IPS DF 6.9 (cell line): ENCODE measurements at regions not wholly inside any gene's neighbourhood (a gene's known extent, or its start where the extent isn't known, plus 50 kb on each side); places are given as distances from the start of the nearest gene placed in this dataset.

Source experiments
- DNase-seq: peaks from one replicate; pipeline ENCODE4 v3.0.0-alpha.2; 2013; ENCODE audit warnings: low read depth, low spot score
- H3K27ac ChIP-seq: one replicate; pipeline ENCODE4 v1.5.1; 2013; ENCODE audit warnings: low read length, control low read depth
- H3K27me3 ChIP-seq: 2 replicates; pipeline ENCODE4 v1.6.1; 2013; ENCODE audit warnings: mild to moderate bottlenecking, low read length; ENCODE audit not compliant: control insufficient read depth, insufficient read depth
- H3K36me3 ChIP-seq: 2 replicates; pipeline ENCODE4 v1.6.1; 2013; ENCODE audit warnings: low read length; ENCODE audit not compliant: control insufficient read depth, insufficient read depth
- H3K4me1 ChIP-seq: 2 replicates; pipeline ENCODE4 v1.6.1; 2013; ENCODE audit warnings: low read length; ENCODE audit not compliant: control insufficient read depth, insufficient read depth
- H3K4me3 ChIP-seq: 2 replicates; pipeline ENCODE4 v1.5.1; 2013; ENCODE audit warnings: mild to moderate bottlenecking, low read length
- H3K9me3 ChIP-seq: 2 replicates; pipeline ENCODE4 v1.6.1; 2013; ENCODE audit warnings: low read length, inconsistent platforms; ENCODE audit not compliant: control insufficient read depth, insufficient read depth
- whole genome bisulfite sequencing: extraction: QIAGEN DNeasy Blood & Tissue Kit; methylation state at CpG from one replicate; pipeline ENCODE4 v1.1.7; 2013; ENCODE audit warnings: mixed read lengths, missing lambda C conversion rate; ENCODE audit not compliant: insufficient read length, insufficient coverage; 5-methylcytosine and 5-hydroxymethylcytosine counted together

DNA sequence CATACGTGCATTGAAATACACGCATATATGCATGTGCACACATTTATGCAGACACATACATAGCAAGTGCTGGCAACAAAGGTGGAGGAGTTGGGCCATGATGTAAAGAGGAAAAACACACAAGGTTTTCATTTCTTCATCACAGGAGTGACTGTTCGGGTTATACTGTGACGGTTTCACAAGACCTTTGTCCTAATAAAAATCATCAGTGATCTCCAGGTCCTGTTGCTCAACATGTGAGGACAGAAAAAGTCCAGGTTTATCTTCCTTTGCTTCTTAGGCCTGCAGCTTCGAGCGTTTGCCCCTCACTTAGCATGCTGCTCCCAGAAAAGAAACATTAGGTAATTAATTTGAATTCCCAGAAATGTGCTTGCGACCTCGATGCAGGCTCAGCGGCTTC, 1260.0 kb upstream of the TMEM132C start:
- WGBS: no CpG with 5 or more reads among the region's 9 CpGs

DNA sequence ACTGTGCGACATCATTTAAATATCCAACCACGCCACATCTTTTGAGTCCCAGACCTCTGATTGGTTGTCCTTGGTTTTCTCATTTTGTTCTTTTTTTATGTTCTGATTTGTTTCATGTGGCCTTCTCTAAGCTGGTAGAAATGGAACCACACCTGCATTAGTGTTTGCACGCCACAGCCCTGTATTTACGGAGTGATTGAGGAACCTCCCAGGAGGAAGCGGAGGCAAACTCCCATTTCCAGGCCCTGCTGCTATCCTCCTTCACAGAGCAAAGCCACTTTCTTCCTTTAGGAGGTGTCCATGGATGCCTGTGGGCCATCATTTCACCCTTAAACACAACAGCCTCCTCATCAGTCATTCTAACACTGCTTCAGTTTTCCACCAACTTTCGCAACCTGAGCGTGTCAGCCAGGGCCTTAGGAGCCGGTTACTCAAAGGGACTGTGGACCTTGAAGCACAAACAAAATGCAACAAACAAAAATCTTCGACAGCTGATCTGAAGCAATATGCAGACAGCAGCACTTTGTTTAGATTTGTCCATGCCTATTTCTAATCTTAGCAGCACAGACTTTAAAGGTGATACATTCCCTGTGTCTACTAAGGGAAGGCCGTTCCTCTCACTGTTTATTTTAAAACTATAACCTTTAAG, 1258.1 kb upstream of the TMEM132C start:
- Histone ChIP-seq H3K36me3 (no peaks in the 10 kb centered on the region), H3K4me3 (no peak overlapping the region), H3K27me3 (no peaks in the 10 kb centered on the region), H3K4me1 (no peaks in the 10 kb centered on the region), H3K27ac (no peak overlapping the region), H3K9me3 (no peaks in the 10 kb centered on the region)
- WGBS: no CpG with 5 or more reads among the region's 10 CpGs
- no peak for DNase-seq

More for the DNA sequence above, 1260.0 kb upstream of the TMEM132C start:
- H3K9me3 ChIP-seq: no peaks in the 10 kb centered on the region; the same call in 1 of the 2 replicates
- no peaks in the 10 kb centered on the region for H3K36me3 ChIP-seq
- no peak overlapping the region for H3K4me3 ChIP-seq
- no peaks in the 10 kb centered on the region for H3K4me1 ChIP-seq
- DNase-seq: no peak
- H3K27me3 ChIP-seq: no peaks in the 10 kb centered on the region
- H3K27ac ChIP-seq: no peak overlapping the region

DNA sequence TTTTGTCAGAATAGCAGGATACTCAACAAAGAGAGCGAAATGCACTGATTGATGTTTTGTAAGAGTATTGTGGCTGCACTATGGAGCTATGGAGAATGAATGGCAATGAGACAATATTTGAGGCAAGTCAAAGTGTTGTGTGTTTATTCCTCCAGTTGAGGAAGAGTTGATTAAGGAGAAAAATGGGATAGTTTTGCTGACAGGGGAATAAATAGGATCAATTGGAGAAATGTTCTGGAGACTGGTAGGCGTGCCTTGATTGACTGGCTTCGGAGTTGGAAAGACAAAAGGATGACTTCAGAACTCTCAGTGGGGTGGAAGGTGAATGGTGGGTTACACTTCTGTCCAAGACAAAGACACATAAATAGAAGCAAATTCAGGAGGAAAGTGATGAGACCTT, 1254.9 kb upstream of the TMEM132C start:
- H3K9me3 ChIP-seq: no peaks in the 10 kb centered on the region
- H3K27me3 ChIP-seq: no peaks in the 10 kb centered on the region
- no peak overlapping the region for H3K4me3 ChIP-seq
- DNase-seq: no peak
- no peaks in the 10 kb centered on the region for H3K4me1 ChIP-seq
- no CpG with 5 or more reads among the region's 3 CpGs for WGBS
- no peak overlapping the region for H3K27ac ChIP-seq
- H3K36me3 ChIP-seq: no peaks in the 10 kb centered on the region

DNA sequence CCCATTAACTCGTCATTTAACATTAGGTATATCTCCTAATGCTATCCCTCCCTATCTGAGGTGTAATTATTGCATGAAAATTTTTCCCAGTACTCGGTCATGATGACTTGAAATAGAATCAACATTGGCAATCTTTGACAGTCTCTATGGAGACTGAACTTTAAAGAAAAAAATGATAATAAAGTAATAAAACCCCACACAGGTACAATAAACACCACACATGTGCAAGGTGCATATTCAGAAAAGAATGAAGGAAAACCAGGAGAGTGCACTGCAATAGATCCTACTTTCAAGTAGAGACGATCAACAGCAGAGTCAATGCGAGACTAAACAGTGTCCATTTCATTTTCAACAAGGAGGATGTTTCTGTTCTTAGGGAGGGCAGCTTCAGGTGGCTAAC, 1253.8 kb upstream of the TMEM132C start:
- no peak for DNase-seq
- no peaks in the 10 kb centered on the region for H3K9me3 ChIP-seq
- H3K4me1 ChIP-seq: no peaks in the 10 kb centered on the region
- no peaks in the 10 kb centered on the region for H3K27me3 ChIP-seq
- no peak overlapping the region for H3K27ac ChIP-seq
- no peaks in the 10 kb centered on the region for H3K36me3 ChIP-seq
- WGBS: no CpG with 5 or more reads among the region's 4 CpGs
- H3K4me3 ChIP-seq: no peak overlapping the region

DNA sequence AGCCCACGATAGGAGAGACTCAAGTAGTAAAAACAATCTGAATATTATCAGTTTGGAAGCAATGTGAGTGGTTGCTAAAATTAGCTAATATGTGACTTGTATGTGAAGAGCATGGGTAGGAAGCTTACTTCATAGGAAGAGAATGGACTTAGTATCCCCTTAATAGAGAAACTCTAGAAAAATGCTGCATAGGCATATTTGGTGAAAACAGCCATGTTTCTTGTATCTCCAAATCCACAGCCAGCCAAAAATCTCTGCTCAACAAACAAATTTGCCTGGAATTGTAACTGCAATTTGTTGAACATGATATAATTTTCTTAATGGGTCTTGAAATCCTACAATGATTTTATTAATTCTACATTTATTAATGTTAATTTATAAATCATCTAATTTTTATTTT, 1252.9 kb upstream of the TMEM132C start:
- H3K9me3 ChIP-seq: no peaks in the 10 kb centered on the region
- no peaks in the 10 kb centered on the region for H3K4me1 ChIP-seq
- no peak overlapping the region for H3K27ac ChIP-seq
- no peaks in the 10 kb centered on the region for H3K36me3 ChIP-seq
- H3K4me3 ChIP-seq: no peak overlapping the region
- WGBS: no CpG with 5 or more reads among the region's 1 CpG
- H3K27me3 ChIP-seq: no peaks in the 10 kb centered on the region
- DNase-seq: no peak

DNA sequence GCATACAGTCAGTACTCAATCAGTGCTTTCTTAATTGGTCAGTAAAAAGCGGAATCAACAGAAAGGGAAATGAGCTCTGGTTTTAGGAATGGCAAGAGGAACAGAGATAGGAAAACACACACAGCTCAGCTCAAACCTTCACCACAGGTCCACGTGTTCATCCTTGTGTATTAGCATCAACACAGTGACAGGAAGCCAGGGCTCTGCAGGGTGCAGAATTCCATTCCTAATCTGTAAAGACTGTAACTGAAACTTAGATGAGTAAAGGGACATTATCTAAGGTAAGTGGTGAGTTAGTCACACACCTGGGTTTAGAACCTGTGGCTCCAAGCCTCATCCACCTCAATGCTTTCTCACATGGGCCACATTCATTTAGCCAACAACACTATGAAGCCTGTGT, 1242.2 kb upstream of the TMEM132C start:
- no peak for DNase-seq
- no peaks in the 10 kb centered on the region for H3K27me3 ChIP-seq
- no peaks in the 10 kb centered on the region for H3K4me1 ChIP-seq
- no peak overlapping the region for H3K27ac ChIP-seq
- H3K4me3 ChIP-seq: no peak overlapping the region
- H3K9me3 ChIP-seq: no peaks in the 10 kb centered on the region
- no peaks in the 10 kb centered on the region for H3K36me3 ChIP-seq
- no CpG with 5 or more reads among the region's 2 CpGs for WGBS

DNA sequence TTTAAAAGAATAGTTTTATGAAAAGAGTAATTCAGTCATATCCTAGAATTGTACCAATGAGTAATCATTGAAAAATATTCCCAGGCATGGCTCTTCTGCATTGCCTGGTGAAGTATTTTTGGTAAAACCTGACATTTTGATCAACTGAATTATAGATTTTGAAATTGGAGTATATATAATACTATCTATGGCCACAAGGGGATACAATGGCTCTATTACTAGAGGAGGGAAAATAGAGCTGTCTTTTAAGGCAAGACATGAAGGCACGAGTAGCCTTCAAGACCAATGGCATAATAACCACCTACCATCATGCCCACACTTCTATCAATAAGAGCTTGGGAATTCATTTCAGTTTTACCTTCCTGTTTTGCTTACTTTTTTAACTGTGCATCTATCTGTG, 1241.4 kb upstream of the TMEM132C start:
- no peak for DNase-seq
- WGBS: no CpG with 5 or more reads among the region's 1 CpG

DNA sequence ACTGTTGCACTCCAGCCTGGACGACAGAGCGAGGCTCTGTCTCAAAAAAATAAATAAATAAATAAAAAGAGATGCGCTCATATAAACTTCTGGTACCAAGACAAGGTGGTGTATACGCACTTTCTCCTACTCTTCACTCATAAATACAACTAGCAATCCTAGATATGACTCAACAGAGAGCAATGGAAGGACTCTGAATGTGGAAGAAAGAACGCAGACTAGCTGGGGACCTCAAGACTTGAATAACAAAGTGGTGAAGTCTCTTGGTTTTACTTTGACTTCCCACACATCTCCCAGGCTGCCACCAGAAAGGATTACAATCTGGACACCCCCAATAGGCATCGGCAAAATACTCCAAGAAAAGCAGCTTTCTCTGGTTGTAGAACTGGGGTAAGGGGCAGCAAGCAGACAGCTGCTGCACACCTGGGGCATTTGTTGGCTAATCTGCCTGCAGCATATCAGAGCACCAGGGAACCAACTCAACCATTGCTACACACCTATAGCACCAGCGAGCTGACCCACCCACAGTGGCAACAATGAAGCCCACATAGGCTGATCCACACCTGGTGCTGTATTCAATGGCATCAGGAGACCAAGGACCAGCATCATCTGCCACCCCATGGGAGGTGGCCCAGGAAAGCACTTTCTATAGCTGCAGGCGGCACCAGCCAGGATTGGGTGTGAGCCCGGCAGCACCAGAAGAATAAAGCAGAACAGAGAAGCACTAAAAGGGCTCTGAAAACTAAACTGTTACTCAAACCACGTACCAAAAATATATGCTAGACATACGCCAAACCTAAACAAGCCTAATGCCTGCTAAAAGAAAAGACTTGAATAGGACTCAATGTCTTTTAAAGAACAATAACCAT, 1231.7 kb upstream of the TMEM132C start:
- DNase-seq: no peak
- WGBS: no CpG with 5 or more reads among the region's 11 CpGs
- Histone ChIP-seq H3K27ac (no peak overlapping the region), H3K4me1 (no peaks in the 10 kb centered on the region), H3K9me3 (no peaks in the 10 kb centered on the region), H3K27me3 (no peaks in the 10 kb centered on the region), H3K36me3 (no peaks in the 10 kb centered on the region), H3K4me3 (no peak overlapping the region)

More for the DNA sequence above, 1241.4 kb upstream of the TMEM132C start:
- H3K27me3 ChIP-seq: no peaks in the 10 kb centered on the region
- H3K9me3 ChIP-seq: no peaks in the 10 kb centered on the region
- H3K4me1 ChIP-seq: no peaks in the 10 kb centered on the region
- no peak overlapping the region for H3K4me3 ChIP-seq
- no peaks in the 10 kb centered on the region for H3K36me3 ChIP-seq
- H3K27ac ChIP-seq: no peak overlapping the region

DNA sequence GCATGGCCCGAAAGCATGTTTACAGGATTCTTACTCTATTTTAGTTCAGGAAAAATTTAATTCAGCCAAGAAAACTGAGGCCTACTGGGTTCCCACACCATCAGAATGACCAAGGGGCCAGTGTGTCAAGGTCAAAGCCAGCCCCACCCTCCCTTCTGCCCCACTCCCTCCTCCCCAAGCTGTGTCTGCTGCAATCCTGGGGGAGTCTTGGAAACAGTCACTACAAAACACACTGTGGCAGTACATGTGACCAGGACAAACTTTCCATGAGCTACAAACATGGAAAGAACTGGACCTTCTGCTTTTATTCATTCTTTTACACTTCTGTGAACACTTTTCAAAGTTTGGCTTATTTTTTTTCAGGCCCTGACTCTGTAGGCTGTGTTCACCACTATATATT, 1228.8 kb upstream of the TMEM132C start:
- H3K27ac ChIP-seq: no peak overlapping the region
- no CpG with 5 or more reads among the region's 1 CpG for WGBS
- H3K27me3 ChIP-seq: no peaks in the 10 kb centered on the region
- no peak overlapping the region for H3K4me3 ChIP-seq
- H3K36me3 ChIP-seq: no peaks in the 10 kb centered on the region
- no peaks in the 10 kb centered on the region for H3K4me1 ChIP-seq
- no peaks in the 10 kb centered on the region for H3K9me3 ChIP-seq
- DNase-seq: no peak

DNA sequence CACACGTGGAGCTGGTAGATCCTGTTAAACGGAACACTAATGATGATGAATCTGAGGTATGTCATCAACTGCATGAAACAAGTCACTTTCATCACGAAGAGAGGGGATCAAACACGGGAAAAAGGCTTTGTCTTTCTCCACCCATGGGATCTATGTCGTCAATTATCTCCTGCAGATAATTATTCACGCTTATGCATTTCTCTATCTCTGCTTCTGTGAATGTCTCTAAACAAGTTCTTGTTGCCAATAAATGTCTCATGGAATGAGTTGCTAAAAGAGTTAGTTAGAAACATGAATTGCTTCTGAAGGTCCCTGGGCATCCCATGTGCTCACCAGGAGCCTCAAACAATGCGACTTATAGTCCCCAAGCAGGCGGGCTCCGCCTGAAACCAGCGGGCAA, 1228.2 kb upstream of the TMEM132C start:
- WGBS: no CpG with 5 or more reads among the region's 10 CpGs
- H3K4me3 ChIP-seq: no peak overlapping the region

More for the DNA sequence above, 1228.2 kb upstream of the TMEM132C start:
- no peak overlapping the region for H3K27ac ChIP-seq
- H3K9me3 ChIP-seq: no peaks in the 10 kb centered on the region
- no peaks in the 10 kb centered on the region for H3K27me3 ChIP-seq
- H3K36me3 ChIP-seq: no peaks in the 10 kb centered on the region
- no peaks in the 10 kb centered on the region for H3K4me1 ChIP-seq
- DNase-seq: no peak
